NCI-H345 (cell line): ENCODE measurements at regions not wholly inside any gene's neighbourhood (a gene's known extent, or its start where the extent isn't known, plus 50 kb on each side); places are given as distances from the start of the nearest gene placed in this dataset.

ENCODE experiments used
- DNase-seq: peaks from one replicate; lab custom pipeline; 2025; lab: John Stamatoyannopoulos, UW

- DNase-seq = no peak
These were observed 1072.6 kb upstream of the PIK3C3 start for GRCh38 chr18:40882468-40882867.

GRCh38 chr18:40878371-40878770 is 1076.7 kb upstream of the PIK3C3 start:
- DNase-seq = no peak

- no peak for DNase-seq
These were observed 1077.9 kb upstream of the PIK3C3 start for GRCh38 chr18:40877096-40877495.

- DNase-seq = no peak
These were observed 1079.9 kb upstream of the PIK3C3 start for GRCh38 chr18:40875101-40875615.

- DNase-seq = no peak
These were observed 1080.8 kb upstream of the PIK3C3 start for GRCh38 chr18:40874233-40874632.

- no peak for DNase-seq
These were observed 1086.8 kb upstream of the PIK3C3 start for GRCh38 chr18:40868110-40868858.

- no peak for DNase-seq
These were observed 1087.6 kb upstream of the PIK3C3 start for GRCh38 chr18:40867459-40867858.

- no peak for DNase-seq
These were observed 1088.1 kb upstream of the PIK3C3 start for GRCh38 chr18:40866968-40867367.

GRCh38 chr18:40866013-40866645 is 1088.9 kb upstream of the PIK3C3 start:
- no peak for DNase-seq

- no peak for DNase-seq
These were observed 1090.2 kb upstream of the PIK3C3 start for GRCh38 chr18:40864846-40865245.

GRCh38 chr18:40863801-40864200 is 1091.2 kb upstream of the PIK3C3 start:
- DNase-seq = no peak

GRCh38 chr18:40860189-40860588 is 1094.8 kb upstream of the PIK3C3 start:
- no peak for DNase-seq

GRCh38 chr18:40855661-40856060 is 1099.4 kb upstream of the PIK3C3 start:
- DNase-seq = no peak

- DNase-seq = no peak
These were observed 1102.6 kb upstream of the PIK3C3 start for GRCh38 chr18:40852406-40852805.

- no peak for DNase-seq
These were observed 1104.0 kb upstream of the PIK3C3 start for GRCh38 chr18:40851014-40851429.

- DNase-seq = no peak
These were observed 1105.1 kb upstream of the PIK3C3 start for GRCh38 chr18:40849886-40850285.

- DNase-seq = no peak
These were observed 1113.6 kb upstream of the PIK3C3 start for GRCh38 chr18:40841467-40841866.

GRCh38 chr18:40841063-40841462 is 1114.0 kb upstream of the PIK3C3 start:
- no peak for DNase-seq

- no peak for DNase-seq
These were observed 1122.7 kb upstream of the PIK3C3 start for GRCh38 chr18:40832362-40832761.

- DNase-seq = no peak
These were observed 1130.7 kb upstream of the PIK3C3 start for GRCh38 chr18:40824291-40824690.

GRCh38 chr18:40821596-40822243 is 1133.3 kb upstream of the PIK3C3 start:
- DNase-seq = no peak

- DNase-seq = no peak
These were observed 1142.0 kb upstream of the PIK3C3 start for GRCh38 chr18:40812981-40813515.

GRCh38 chr18:40810372-40810771 is 1144.7 kb upstream of the PIK3C3 start:
- DNase-seq = no peak
